NCI-H187 (cell line): ENCODE measurements at regions not wholly inside any gene's neighbourhood (a gene's known extent, or its start where the extent isn't known, plus 50 kb on each side); places are given as distances from the start of the nearest gene placed in this dataset.

Source experiments
- DNase-seq, 2 experiments: peaks; one replicate each; lab custom pipeline; 2025; lab: John Stamatoyannopoulos, UW

DNA sequence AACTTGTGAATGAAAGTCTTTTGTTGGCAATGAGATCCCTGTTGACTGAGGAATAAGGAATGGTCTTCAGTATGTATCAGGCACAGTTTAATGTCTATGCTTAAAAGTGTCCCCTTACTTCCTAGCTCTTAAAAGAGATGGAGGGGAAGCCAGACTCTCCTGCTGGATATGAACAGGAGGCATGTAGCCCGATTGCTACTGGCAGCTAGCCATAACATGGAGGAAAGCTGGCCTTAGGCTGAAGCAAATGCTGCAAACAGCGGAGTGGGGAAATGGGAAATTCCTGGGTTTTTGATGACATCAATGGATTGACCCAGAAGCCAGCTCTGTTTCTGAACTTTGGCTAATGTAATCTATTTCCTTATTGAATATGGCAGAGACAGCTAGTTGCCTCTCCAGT is 266.1 kb downstream of the SLC4A3 start:
- DNase-seq: no peak

GRCh38 chr2:219897456-219897855 is 270.0 kb downstream of the SLC4A3 start:
- DNase-seq: no peak

- DNase-seq: no peak
Observed at GRCh38 chr2:219901155-219901554, 273.7 kb downstream of the SLC4A3 start.

GRCh38 chr2:219902891-219903552 is 275.6 kb downstream of the SLC4A3 start:
- DNase-seq: no peak

- no peak for DNase-seq
Observed at GRCh38 chr2:219905640-219906039, 278.2 kb downstream of the SLC4A3 start.

- DNase-seq: no peak
Observed at GRCh38 chr2:219906114-219907010, 278.9 kb downstream of the SLC4A3 start.

DNA sequence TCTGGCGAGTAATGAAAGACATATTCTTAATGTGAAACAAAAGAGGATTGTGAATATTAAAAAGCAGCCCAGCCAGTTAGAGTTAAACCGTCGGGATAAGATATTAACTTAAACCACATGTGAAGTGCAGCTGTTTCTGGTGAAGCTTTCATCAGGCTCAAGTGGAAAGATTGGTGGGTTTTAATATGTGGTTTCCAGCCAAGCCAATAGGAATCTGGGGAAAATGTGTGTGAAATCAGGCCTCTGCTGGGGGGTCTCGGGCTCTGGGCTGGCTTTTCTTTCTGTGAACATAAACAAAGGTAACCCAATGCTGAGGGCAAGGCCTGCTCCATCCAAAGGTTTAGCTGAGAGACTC is 279.6 kb downstream of the SLC4A3 start:
- DNase-seq: no peak

- no peak for DNase-seq
Observed at GRCh38 chr2:219908538-219908937, 281.1 kb downstream of the SLC4A3 start.

GRCh38 chr2:219911541-219911940 is 284.1 kb downstream of the SLC4A3 start:
- no peak for DNase-seq

DNA sequence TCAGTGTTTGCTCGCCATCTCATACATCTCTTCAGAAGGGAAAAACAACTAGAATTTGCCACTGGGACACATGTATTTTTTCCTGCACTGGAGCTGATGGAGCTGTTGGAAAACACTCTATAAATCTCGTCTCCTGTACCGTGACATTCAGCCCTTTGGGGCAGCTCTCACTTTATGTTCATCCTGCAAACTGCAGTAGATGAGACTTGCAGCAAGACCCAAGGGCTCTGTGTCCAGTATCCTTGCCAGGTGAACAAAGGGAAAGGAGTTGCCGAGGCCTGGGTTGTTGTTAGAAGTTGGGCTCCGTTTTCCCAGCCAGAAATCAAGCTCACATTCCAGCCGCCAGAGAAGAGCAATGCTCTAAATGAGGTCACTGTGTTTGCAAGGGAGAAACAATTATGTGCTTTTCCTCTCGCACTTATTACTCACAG is 285.1 kb downstream of the SLC4A3 start:
- no peak for DNase-seq

DNA sequence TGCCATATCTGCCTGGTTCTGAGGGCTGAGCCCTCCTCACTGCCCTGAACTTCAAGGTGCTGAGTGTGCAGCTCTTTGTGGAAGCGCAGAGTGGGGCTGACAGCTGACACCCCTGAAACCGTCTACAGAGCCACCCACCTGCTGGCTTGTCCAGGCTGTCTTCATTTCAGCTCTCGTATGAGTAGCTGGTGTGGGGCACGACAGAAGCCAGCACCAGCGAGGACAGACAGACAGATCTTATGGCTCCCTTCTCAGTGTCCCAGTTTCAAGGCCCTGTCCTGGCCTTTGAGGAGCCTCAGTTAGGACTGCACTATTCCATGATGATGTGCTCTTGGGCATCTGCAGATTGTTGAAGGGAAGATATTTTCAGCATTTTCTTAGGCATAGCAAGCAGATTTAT is 287.1 kb downstream of the SLC4A3 start:
- no peak for DNase-seq

GRCh38 chr2:219916281-219916680 is 288.9 kb downstream of the SLC4A3 start:
- DNase-seq: no peak

DNA sequence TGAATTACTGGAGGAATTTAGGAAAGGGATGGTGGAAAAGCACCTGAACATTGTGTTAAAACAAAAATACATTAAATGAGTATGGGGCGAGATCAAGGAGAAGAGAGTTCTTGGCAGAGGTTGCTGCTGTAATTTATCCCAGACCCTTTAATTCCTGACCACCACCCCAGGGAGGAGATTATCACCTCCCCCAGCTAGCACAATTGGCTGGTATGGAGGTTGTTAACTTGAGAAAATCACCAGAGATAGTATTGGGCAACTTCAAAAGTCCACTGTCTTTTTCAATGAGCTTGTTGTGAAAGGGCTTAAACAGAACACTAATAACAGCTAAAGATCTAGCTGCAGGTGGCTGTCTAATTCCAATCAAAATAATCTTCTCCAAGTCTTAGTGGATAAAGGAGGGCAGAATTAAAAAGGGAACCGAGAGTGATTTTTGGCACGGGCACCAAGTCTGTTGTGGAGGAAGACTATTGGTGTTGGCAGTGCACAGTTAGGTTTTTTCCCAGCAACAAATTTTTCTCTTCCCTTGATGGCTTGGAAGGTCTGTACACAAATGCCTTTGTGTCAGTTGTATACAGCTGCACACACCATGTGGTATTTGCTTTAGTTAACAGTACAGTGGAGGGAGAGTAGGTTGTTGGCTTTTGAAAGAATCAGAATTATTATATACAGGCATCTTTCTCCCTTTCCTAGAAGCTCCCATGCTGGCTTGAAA is 289.5 kb downstream of the SLC4A3 start:
- DNase-seq: no peak

GRCh38 chr2:219918254-219918653 is 290.8 kb downstream of the SLC4A3 start:
- no peak for DNase-seq

GRCh38 chr2:219918944-219919343 is 291.5 kb downstream of the SLC4A3 start:
- no peak for DNase-seq

DNA sequence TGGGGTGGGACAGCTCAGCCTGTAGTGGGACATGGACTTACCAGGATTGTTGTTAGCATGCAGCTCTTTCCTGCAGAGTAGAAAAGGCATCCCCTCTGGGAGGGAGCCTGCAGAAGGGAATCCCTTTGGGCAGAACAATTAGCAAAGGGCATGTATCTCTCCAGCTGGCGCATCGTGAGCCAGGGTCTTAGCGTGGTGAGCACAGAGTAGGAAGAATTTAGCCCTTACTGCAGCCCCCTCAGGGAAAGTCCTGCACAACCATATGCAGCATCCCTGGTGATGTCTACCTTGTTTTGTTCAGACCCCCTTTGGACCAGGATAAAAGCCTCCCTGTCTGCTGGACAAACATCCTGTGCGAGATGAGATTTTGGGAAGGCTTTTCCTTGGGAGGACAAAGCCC is 292.1 kb downstream of the SLC4A3 start:
- no peak for DNase-seq

- no peak for DNase-seq
Observed at GRCh38 chr2:219929835-219930234, 302.4 kb downstream of the SLC4A3 start.

DNA sequence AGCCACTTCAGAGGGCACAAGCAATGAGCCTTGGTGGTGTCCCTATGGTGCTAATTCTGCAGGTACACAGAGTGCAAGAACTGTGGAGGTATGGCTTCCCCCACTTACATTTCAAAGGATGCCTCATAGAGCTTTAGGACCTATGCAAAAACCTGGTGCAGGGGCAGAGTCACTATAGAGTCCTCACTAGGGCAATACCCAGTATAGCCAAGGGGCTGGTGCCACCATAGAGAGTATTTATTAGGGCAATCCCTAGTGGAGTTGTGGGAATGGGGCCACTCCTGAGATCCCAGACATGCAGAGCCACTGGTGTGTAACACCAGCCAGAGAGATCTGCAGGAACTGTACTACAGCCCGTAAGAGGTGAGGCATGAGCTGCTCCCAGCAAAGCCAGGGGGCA is 312.2 kb downstream of the SLC4A3 start:
- DNase-seq: no peak

DNA sequence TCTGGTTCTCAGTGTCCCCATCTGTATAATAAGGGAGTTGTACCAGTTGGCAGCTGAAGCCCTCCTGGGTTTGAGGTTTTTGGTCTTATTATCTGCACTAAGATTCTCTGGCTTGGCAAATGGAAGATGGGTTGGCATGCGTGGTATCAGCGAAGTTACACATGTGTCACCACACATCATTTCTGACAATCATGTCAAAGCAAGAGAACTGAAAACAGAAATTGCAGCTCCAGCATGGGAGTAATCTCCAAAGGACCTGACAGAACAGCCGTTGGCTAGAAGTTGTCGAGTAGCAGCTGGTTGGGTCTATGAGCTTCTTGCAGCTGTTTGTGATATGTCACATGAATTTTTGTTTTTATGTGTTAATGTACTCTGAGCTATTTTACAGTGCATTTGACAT is 317.4 kb downstream of the SLC4A3 start:
- DNase-seq: no peak

GRCh38 chr2:219946021-219946420 is 318.6 kb downstream of the SLC4A3 start:
- no peak for DNase-seq

DNA sequence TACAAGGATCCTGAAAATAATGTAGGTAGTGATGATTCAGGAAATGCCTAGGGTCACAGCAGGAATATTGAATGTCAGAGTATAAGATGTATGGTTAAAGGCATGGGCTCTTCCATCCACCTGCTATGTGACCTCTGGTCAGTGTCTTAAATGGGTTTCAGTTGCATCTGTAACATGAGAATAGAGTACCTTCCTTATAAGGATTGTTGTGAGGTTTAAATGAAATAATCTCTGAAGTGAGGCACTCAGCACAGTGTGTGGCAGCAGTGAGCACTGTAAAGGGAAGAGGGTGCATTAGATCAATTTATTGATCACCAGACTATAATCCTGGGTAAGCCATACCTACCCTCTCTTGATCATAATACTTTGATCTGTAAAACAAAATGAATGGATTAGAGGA is 319.1 kb downstream of the SLC4A3 start:
- DNase-seq: no peak

DNA sequence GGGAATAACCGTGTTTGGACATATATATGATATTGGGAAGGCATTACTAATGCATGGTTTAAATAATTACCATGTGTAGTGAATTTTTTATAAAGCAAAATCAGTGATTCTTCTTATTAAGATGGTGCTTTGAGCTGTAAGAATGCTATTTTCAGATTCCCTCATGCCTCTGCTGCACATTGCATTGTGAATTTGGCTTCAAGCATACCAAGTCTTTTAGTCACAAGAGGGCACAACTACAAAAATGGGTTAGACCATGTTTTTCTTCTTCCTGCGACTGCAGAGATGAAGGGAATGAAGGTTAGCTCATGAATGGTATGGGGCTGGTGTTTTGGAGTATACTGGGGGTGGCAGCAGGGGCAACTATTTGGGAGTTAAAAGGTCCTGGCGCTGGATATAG is 320.1 kb downstream of the SLC4A3 start:
- DNase-seq: no peak

- no peak for DNase-seq
Observed at GRCh38 chr2:219949053-219949452, 321.6 kb downstream of the SLC4A3 start.
